ENCODE measurements at regions not wholly inside any gene's neighbourhood (a gene's known extent, or its start where the extent isn't known, plus 50 kb on each side); places are given as distances from the start of the nearest gene placed in this dataset.

DNA sequence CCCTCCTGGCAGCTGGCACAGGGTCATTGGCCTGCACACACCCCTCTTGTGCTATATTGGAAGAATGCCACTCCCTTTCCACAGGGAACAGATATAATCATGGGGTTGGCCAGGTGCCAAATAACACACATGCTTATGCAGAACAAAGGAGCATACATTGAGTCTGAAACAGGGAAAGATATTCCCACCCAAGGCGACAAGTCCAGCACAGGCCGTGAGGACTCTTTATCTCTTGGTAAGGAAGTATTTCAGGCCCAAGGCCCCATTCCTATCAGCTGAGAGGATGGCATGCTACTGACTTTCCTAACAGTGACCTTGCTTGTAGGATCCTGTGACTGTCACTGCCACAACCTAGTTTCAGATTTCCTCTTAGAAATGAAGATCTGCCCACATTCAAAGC lies 59.0 kb upstream of the STXBP6 start:
- TF ChIP-seq, protein P1, sequence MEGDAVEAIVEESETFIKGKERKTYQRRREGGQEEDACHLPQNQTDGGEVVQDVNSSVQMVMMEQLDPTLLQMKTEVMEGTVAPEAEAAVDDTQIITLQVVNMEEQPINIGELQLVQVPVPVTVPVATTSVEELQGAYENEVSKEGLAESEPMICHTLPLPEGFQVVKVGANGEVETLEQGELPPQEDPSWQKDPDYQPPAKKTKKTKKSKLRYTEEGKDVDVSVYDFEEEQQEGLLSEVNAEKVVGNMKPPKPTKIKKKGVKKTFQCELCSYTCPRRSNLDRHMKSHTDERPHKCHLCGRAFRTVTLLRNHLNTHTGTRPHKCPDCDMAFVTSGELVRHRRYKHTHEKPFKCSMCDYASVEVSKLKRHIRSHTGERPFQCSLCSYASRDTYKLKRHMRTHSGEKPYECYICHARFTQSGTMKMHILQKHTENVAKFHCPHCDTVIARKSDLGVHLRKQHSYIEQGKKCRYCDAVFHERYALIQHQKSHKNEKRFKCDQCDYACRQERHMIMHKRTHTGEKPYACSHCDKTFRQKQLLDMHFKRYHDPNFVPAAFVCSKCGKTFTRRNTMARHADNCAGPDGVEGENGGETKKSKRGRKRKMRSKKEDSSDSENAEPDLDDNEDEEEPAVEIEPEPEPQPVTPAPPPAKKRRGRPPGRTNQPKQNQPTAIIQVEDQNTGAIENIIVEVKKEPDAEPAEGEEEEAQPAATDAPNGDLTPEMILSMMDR (IDR thresholded peaks at IDR 0.05), result no peak
- TF ChIP-seq POLR2A (IDR thresholded peaks at IDR 0.05), result no peak

All from suprapubic skin (tissue), 3 donors.